ENCODE measurements at regions not wholly inside any gene's neighbourhood (a gene's known extent, or its start where the extent isn't known, plus 50 kb on each side); places are given as distances from the start of the nearest gene placed in this dataset.
"Not testable (repeated sequence)": the region's sequence is repeated elsewhere in the genome, so short reads cannot be mapped to it uniquely, and the experiment has no call there.

- Histone ChIP-seq H3K9me2 (ENCODE audit: low read depth, low read length) (no peaks in the 10 kb centered on the region), H3K27ac (ENCODE audit: low read depth, low read length, poor library complexity, severe bottlenecking) (no peak overlapping the region), H3K9ac (ENCODE audit: low read length) (no peak overlapping the region), H3F3A (ENCODE audit: insufficient read depth, low read length) (no peaks in the 10 kb centered on the region), H3K4me3 (ENCODE audit: low read depth, low read length, poor library complexity, severe bottlenecking) (no peak overlapping the region), H3K79me2 (ENCODE audit: insufficient read depth, low read length) (no peaks in the 10 kb centered on the region), H3K36me3 (ENCODE audit: insufficient read depth, low read length) (no peaks in the 10 kb centered on the region), H2AFZ (ENCODE audit: low read length) (no peak overlapping the region), H3K27me3 (ENCODE audit: insufficient read depth, low read length) (no peaks in the 10 kb centered on the region), H4K20me1 (ENCODE audit: insufficient read depth, low read length) (no peaks in the 10 kb centered on the region), H3K4me2 (ENCODE audit: low read length) (no peak overlapping the region), H3K9me3 (ENCODE audit: low read length) (no peaks in the 10 kb centered on the region), H3K4me1 (ENCODE audit: insufficient read depth, low read length, severe bottlenecking) (no peaks in the 10 kb centered on the region)
- TF ChIP-seq, protein P1, sequence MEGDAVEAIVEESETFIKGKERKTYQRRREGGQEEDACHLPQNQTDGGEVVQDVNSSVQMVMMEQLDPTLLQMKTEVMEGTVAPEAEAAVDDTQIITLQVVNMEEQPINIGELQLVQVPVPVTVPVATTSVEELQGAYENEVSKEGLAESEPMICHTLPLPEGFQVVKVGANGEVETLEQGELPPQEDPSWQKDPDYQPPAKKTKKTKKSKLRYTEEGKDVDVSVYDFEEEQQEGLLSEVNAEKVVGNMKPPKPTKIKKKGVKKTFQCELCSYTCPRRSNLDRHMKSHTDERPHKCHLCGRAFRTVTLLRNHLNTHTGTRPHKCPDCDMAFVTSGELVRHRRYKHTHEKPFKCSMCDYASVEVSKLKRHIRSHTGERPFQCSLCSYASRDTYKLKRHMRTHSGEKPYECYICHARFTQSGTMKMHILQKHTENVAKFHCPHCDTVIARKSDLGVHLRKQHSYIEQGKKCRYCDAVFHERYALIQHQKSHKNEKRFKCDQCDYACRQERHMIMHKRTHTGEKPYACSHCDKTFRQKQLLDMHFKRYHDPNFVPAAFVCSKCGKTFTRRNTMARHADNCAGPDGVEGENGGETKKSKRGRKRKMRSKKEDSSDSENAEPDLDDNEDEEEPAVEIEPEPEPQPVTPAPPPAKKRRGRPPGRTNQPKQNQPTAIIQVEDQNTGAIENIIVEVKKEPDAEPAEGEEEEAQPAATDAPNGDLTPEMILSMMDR (IDR thresholded peaks at IDR 0.05; ENCODE audit: low read length): no peak
- TF ChIP-seq EZH2 (IDR thresholded peaks at IDR 0.05; ENCODE audit: borderline replicate concordance, low read length): no peak
Observed at GRCh38 chr3:8027954-8028353, 473.7 kb upstream of the LMCD1 start.

DNA sequence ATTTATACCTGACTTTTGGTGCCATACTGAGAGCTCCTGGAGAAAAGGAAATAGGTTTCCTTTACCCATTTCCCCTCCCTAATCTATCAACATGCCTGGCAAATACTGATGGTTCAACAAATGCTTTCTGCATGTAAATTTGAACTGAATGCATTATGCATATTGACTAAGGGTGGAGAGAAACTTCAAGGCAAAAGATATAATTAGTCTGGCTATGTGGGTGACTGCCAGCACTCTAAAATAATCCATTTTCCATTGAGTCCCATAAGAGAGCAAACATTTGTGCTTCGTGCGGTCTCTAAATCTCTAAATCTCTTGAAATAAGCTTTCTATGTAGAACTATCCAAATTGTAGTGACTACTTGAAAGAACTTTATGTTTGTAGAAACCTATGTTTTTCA lies 451.3 kb upstream of the LMCD1 start:
- TF ChIP-seq, protein P1 (IDR thresholded peaks at IDR 0.05; ENCODE audit: low read length): no peak
- TF ChIP-seq EZH2 (IDR thresholded peaks at IDR 0.05; ENCODE audit: borderline replicate concordance, low read length): no peak
- Histone ChIP-seq H4K20me1 (ENCODE audit: insufficient read depth, low read length) (no peaks in the 10 kb centered on the region), H3K4me1 (ENCODE audit: insufficient read depth, low read length, severe bottlenecking) (no peaks in the 10 kb centered on the region), H3K9ac (ENCODE audit: low read length) (no peak overlapping the region), H3K36me3 (ENCODE audit: insufficient read depth, low read length) (no peaks in the 10 kb centered on the region), H3K4me2 (ENCODE audit: low read length) (no peak overlapping the region), H3K27ac (ENCODE audit: low read depth, low read length, poor library complexity, severe bottlenecking) (no peak overlapping the region), H3K4me3 (ENCODE audit: low read depth, low read length, poor library complexity, severe bottlenecking) (no peak overlapping the region), H2AFZ (ENCODE audit: low read length) (no peak overlapping the region), H3K9me2 (ENCODE audit: low read depth, low read length) (no peaks in the 10 kb centered on the region), H3K79me2 (ENCODE audit: insufficient read depth, low read length) (no peaks in the 10 kb centered on the region), H3K27me3 (ENCODE audit: insufficient read depth, low read length) (no peaks in the 10 kb centered on the region), H3F3A (ENCODE audit: insufficient read depth, low read length) (no peaks in the 10 kb centered on the region), H3K9me3 (ENCODE audit: low read length) (no peaks in the 10 kb centered on the region)

GRCh38 chr3:8052659-8053058 lies 449.0 kb upstream of the LMCD1 start:
- no peak overlapping the region for H3K4me3 ChIP-seq (ENCODE audit: low read depth, low read length, poor library complexity, severe bottlenecking)
- H4K20me1 ChIP-seq (ENCODE audit: insufficient read depth, low read length): no peaks in the 10 kb centered on the region
- H3K4me1 ChIP-seq (ENCODE audit: insufficient read depth, low read length, severe bottlenecking): no peaks in the 10 kb centered on the region
- H3K79me2 ChIP-seq (ENCODE audit: insufficient read depth, low read length): no peaks in the 10 kb centered on the region
- no peaks in the 10 kb centered on the region for H3K27me3 ChIP-seq (ENCODE audit: insufficient read depth, low read length)
- no peak overlapping the region for H3K27ac ChIP-seq (ENCODE audit: low read depth, low read length, poor library complexity, severe bottlenecking)
- no peaks in the 10 kb centered on the region for H3F3A ChIP-seq (ENCODE audit: insufficient read depth, low read length)
- no peaks in the 10 kb centered on the region for H3K9me2 ChIP-seq (ENCODE audit: low read depth, low read length)
- H3K4me2 ChIP-seq (ENCODE audit: low read length): no peak overlapping the region
- H3K36me3 ChIP-seq (ENCODE audit: insufficient read depth, low read length): no peaks in the 10 kb centered on the region
- no peaks in the 10 kb centered on the region for H3K9me3 ChIP-seq (ENCODE audit: low read length)
- TF ChIP-seq, protein P1 (IDR thresholded peaks at IDR 0.05; ENCODE audit: low read length): no peak
- no peak for TF ChIP-seq EZH2 (IDR thresholded peaks at IDR 0.05; ENCODE audit: borderline replicate concordance, low read length)
- H2AFZ ChIP-seq (ENCODE audit: low read length): no peak overlapping the region
- no peak overlapping the region for H3K9ac ChIP-seq (ENCODE audit: low read length)

DNA sequence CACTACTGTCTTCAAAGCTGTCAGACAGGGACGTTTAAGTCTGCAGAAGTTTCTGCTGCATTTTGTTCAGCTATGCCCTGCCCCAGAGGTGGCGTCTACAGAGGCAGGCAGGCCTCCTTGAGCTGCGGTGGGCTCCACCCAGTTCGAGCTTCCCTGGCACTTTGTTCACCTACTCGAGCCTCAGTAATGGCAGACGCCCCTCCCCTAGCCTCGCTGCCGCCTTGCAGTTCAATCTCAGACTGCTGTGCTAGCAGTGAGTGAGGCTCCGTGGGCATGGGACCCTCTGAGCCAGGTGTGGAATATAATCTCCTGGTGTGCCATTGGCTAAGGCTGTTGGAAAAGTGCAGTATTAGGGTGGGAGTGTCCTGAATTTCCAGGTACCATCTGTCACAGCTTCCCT lies 433.5 kb upstream of the LMCD1 start:
- H3K36me3 ChIP-seq (ENCODE audit: insufficient read depth, low read length); H3K79me2 ChIP-seq (ENCODE audit: insufficient read depth, low read length); H3F3A ChIP-seq (ENCODE audit: insufficient read depth, low read length); H2AFZ ChIP-seq (ENCODE audit: low read length); H3K9ac ChIP-seq (ENCODE audit: low read length); H3K4me2 ChIP-seq (ENCODE audit: low read length); H3K4me3 ChIP-seq (ENCODE audit: low read depth, low read length, poor library complexity, severe bottlenecking); H3K27me3 ChIP-seq (ENCODE audit: insufficient read depth, low read length); H3K4me1 ChIP-seq (ENCODE audit: insufficient read depth, low read length, severe bottlenecking); H4K20me1 ChIP-seq (ENCODE audit: insufficient read depth, low read length); H3K9me2 ChIP-seq (ENCODE audit: low read depth, low read length); H3K27ac ChIP-seq (ENCODE audit: low read depth, low read length, poor library complexity, severe bottlenecking); H3K9me3 ChIP-seq (ENCODE audit: low read length): not testable (repeated sequence)

Data from OCI-LY1 (cell line).